ENCODE measurements at regions not wholly inside any gene's neighbourhood (a gene's known extent, or its start where the extent isn't known, plus 50 kb on each side); places are given as distances from the start of the nearest gene placed in this dataset.

DNA sequence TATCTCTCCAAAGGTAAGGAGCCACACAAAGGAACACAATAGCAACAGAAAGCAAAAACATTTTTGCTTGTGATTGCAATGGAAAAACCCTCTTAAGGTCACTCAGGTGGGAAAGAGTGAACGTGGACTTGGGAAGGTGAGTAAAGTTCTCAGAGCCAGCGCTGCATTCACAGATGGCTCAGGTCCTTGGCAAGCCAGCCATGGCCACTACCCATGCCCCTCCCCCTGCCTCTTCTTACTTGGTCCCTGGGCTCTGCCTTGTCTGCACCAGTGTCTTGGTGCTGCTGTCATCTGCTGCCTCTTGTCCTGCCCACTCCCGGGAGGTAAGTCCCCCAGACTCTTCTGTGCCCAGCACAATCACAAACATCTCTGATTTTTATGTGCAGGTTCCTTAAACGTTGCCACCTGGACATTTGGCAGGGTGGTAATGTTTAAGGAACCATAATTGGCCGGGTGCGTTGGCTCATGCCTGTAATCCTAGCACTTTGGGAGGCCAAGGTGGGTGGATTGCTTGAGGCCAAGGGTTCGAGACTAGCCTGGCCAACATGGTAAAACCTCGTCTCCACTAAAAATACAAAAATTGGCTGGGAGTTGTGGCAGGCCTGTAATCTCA lies 74.6 kb downstream of the FEM1C start:
- no peaks in the 10 kb centered on the region for H3K4me1 ChIP-seq (ENCODE audit: control insufficient read depth, insufficient read depth, low read length)
- no peaks in the 10 kb centered on the region for H3K9me3 ChIP-seq (ENCODE audit: control insufficient read depth, insufficient read depth, low read length)
- no peak overlapping the region for H3K27ac ChIP-seq (ENCODE audit: low read length)
- WGBS (ENCODE audit: insufficient coverage, insufficient read length): no CpG with 5 or more reads among the region's 8 CpGs
- no peak for DNase-seq (ENCODE audit: low read depth, low spot score)
- no peaks in the 10 kb centered on the region for H3K36me3 ChIP-seq (ENCODE audit: control insufficient read depth, insufficient read depth, low read length)
- no peaks in the 10 kb centered on the region for H3K27me3 ChIP-seq (ENCODE audit: control insufficient read depth, insufficient read depth, low read length)
- no peak overlapping the region for H3K4me3 ChIP-seq (ENCODE audit: low read length)

DNA sequence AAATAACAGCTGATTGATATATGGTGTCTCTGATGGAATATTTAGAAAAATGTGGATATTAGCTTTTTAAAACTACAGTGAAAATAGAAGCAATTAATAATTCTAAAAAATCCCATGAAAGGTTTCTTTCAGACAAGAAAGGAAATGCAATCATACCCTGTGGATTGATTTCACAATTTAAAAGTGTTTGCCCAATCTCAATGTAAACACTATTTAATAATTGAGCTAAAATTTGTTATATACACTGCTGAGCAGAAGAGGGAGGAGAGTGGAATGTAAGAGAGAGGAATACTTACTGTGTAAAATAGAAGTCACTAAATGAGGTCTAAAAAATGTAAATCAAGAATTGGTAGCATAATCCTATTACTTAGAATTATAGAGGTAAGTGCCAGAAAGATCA lies 76.9 kb downstream of the FEM1C start:
- H3K4me1 ChIP-seq (ENCODE audit: control insufficient read depth, insufficient read depth, low read length): no peaks in the 10 kb centered on the region
- no peak for DNase-seq (ENCODE audit: low read depth, low spot score)
- H3K4me3 ChIP-seq (ENCODE audit: low read length): no peak overlapping the region
- H3K36me3 ChIP-seq (ENCODE audit: control insufficient read depth, insufficient read depth, low read length): no peaks in the 10 kb centered on the region
- H3K27me3 ChIP-seq (ENCODE audit: control insufficient read depth, insufficient read depth, low read length): no peaks in the 10 kb centered on the region
- no peak overlapping the region for H3K27ac ChIP-seq (ENCODE audit: low read length)
- no peaks in the 10 kb centered on the region for H3K9me3 ChIP-seq (ENCODE audit: control insufficient read depth, insufficient read depth, low read length)

DNA sequence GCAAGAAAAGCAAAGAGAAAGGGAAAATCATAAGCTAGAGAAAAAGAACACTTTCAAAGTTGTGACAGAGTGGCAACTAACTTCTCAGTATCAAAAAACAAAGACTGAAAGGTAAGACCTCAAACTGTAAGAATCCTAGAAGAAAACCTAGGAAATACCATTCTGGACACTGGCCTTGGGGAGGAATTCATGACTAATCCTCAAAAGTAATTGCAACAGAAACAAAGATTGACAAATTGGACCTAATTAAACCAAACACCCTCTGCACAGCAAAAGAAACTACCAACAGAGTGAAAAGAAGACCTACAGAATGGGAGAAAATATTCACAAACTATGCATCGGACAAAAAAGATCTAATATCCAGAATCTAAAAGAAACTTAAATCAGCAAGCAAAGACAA lies 79.1 kb downstream of the FEM1C start:
- Histone ChIP-seq H3K4me3 (ENCODE audit: low read length) (no peak overlapping the region), H3K9me3 (ENCODE audit: control insufficient read depth, insufficient read depth, low read length) (no peaks in the 10 kb centered on the region), H3K4me1 (ENCODE audit: control insufficient read depth, insufficient read depth, low read length) (no peaks in the 10 kb centered on the region), H3K27ac (ENCODE audit: low read length) (no peak overlapping the region), H3K27me3 (ENCODE audit: control insufficient read depth, insufficient read depth, low read length) (no peaks in the 10 kb centered on the region), H3K36me3 (ENCODE audit: control insufficient read depth, insufficient read depth, low read length) (no peaks in the 10 kb centered on the region)
- no CpG with 5 or more reads among the region's 1 CpG for WGBS (ENCODE audit: insufficient coverage, insufficient read length)
- no peak for DNase-seq (ENCODE audit: low read depth, low spot score)

DNA sequence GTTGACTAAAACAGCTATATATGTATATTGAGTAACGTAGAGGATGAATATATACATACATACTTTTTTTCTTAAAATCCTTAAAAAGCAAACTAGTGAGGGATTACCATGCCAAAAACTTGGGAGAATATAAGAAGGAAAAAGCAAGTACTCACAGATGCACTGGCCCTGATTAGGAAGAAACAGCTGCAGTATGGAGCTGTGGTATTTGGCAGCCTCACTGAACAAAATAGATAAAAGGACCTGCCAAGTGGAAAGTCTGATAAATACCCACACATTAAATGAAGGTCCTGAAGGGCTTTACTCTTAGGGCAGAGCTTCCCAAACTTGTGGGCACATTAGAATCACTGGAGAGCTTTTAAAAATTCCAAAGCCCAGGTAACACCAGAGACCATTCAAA lies 80.6 kb downstream of the FEM1C start:
- WGBS (ENCODE audit: insufficient coverage, insufficient read length): no CpG with 5 or more reads among the region's 1 CpG
- no peak for DNase-seq (ENCODE audit: low read depth, low spot score)
- Histone ChIP-seq H3K27me3 (ENCODE audit: control insufficient read depth, insufficient read depth, low read length) (no peaks in the 10 kb centered on the region), H3K36me3 (ENCODE audit: control insufficient read depth, insufficient read depth, low read length) (no peaks in the 10 kb centered on the region), H3K9me3 (ENCODE audit: control insufficient read depth, insufficient read depth, low read length) (no peaks in the 10 kb centered on the region), H3K27ac (ENCODE audit: low read length) (no peak overlapping the region), H3K4me1 (ENCODE audit: control insufficient read depth, insufficient read depth, low read length) (no peaks in the 10 kb centered on the region), H3K4me3 (ENCODE audit: low read length) (no peak overlapping the region)

DNA sequence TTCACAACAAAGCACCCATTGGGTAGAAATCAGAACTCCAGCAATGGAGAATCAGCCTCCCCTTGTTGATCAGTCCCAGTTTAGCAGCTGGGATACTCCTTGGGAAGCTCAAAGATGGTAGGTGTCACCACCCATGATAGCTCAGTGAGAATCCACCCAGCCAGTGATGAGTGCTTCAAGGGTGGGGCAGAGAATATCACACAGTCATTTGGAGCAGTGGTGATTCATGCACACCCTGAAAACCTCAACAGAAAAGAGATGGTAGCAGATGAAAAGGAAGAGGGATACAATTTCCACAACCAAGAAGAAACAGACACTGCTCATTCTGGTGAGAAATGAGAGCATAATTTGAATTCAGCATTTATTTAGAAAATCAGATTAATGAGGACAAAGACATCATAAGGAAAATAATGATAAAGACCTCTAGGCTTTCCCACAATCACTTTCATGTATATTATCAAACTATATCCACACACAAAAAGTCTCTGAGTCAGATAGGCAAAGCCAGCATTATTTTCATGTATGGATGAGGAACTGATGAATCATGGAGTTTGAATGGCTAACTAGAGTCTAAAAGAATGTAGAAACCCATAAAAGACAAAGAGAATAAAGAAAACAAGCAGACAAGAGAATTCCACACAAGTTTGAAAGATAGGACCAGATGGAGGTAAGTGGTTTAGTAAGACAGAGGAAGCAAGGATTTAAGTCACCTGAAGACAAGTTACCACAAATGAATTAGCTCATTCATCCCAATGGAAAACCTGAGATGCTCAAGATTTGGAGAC lies 82.9 kb downstream of the FEM1C start:
- no peak overlapping the region for H3K4me3 ChIP-seq (ENCODE audit: low read length)
- H3K27ac ChIP-seq (ENCODE audit: low read length): no peak overlapping the region

GRCh38 chr5:115461093-115461492 lies 83.5 kb downstream of the FEM1C start:
- Histone ChIP-seq H3K4me3 (ENCODE audit: low read length) (no peak overlapping the region), H3K4me1 (ENCODE audit: control insufficient read depth, insufficient read depth, low read length) (no peaks in the 10 kb centered on the region), H3K27ac (ENCODE audit: low read length) (no peak overlapping the region), H3K9me3 (ENCODE audit: control insufficient read depth, insufficient read depth, low read length) (no peaks in the 10 kb centered on the region), H3K36me3 (ENCODE audit: control insufficient read depth, insufficient read depth, low read length) (no peaks in the 10 kb centered on the region), H3K27me3 (ENCODE audit: control insufficient read depth, insufficient read depth, low read length) (no peaks in the 10 kb centered on the region)
- DNase-seq (ENCODE audit: low read depth, low spot score): no peak
- no CpG with 5 or more reads among the region's 4 CpGs for WGBS (ENCODE audit: insufficient coverage, insufficient read length)

More for the DNA sequence above, 82.9 kb downstream of the FEM1C start:
- H3K27me3 ChIP-seq (ENCODE audit: control insufficient read depth, insufficient read depth, low read length): no peaks in the 10 kb centered on the region
- DNase-seq (ENCODE audit: low read depth, low spot score): no peak
- no peaks in the 10 kb centered on the region for H3K36me3 ChIP-seq (ENCODE audit: control insufficient read depth, insufficient read depth, low read length)
- H3K4me1 ChIP-seq (ENCODE audit: control insufficient read depth, insufficient read depth, low read length): no peaks in the 10 kb centered on the region
- H3K9me3 ChIP-seq (ENCODE audit: control insufficient read depth, insufficient read depth, low read length): no peaks in the 10 kb centered on the region

GRCh38 chr5:115460472-115460871 lies 84.1 kb downstream of the FEM1C start:
- H3K4me3 ChIP-seq (ENCODE audit: low read length): no peak overlapping the region
- no peaks in the 10 kb centered on the region for H3K4me1 ChIP-seq (ENCODE audit: control insufficient read depth, insufficient read depth, low read length)
- no peak overlapping the region for H3K27ac ChIP-seq (ENCODE audit: low read length)
- H3K36me3 ChIP-seq (ENCODE audit: control insufficient read depth, insufficient read depth, low read length): no peaks in the 10 kb centered on the region
- no peaks in the 10 kb centered on the region for H3K9me3 ChIP-seq (ENCODE audit: control insufficient read depth, insufficient read depth, low read length)
- no CpG with 5 or more reads among the region's 2 CpGs for WGBS (ENCODE audit: insufficient coverage, insufficient read length)
- no peak for DNase-seq (ENCODE audit: low read depth, low spot score)
- H3K27me3 ChIP-seq (ENCODE audit: control insufficient read depth, insufficient read depth, low read length): no peaks in the 10 kb centered on the region

GRCh38 chr5:115459855-115460341 lies 84.7 kb downstream of the FEM1C start:
- Histone ChIP-seq H3K4me3 (ENCODE audit: low read length) (no peak overlapping the region), H3K9me3 (ENCODE audit: control insufficient read depth, insufficient read depth, low read length) (no peaks in the 10 kb centered on the region), H3K27ac (ENCODE audit: low read length) (no peak overlapping the region), H3K4me1 (ENCODE audit: control insufficient read depth, insufficient read depth, low read length) (no peaks in the 10 kb centered on the region), H3K36me3 (ENCODE audit: control insufficient read depth, insufficient read depth, low read length) (no peaks in the 10 kb centered on the region), H3K27me3 (ENCODE audit: control insufficient read depth, insufficient read depth, low read length) (no peaks in the 10 kb centered on the region)
- no peak for DNase-seq (ENCODE audit: low read depth, low spot score)
- WGBS (ENCODE audit: insufficient coverage, insufficient read length): no CpG with 5 or more reads among the region's 1 CpG

- H3K4me3 ChIP-seq (ENCODE audit: low read length): no peak overlapping the region
- no peak overlapping the region for H3K27ac ChIP-seq (ENCODE audit: low read length)
- no peaks in the 10 kb centered on the region for H3K36me3 ChIP-seq (ENCODE audit: control insufficient read depth, insufficient read depth, low read length)
- no peaks in the 10 kb centered on the region for H3K9me3 ChIP-seq (ENCODE audit: control insufficient read depth, insufficient read depth, low read length)
- DNase-seq (ENCODE audit: low read depth, low spot score): no peak
- no peaks in the 10 kb centered on the region for H3K4me1 ChIP-seq (ENCODE audit: control insufficient read depth, insufficient read depth, low read length)
- WGBS (ENCODE audit: insufficient coverage, insufficient read length): no CpG with 5 or more reads among the region's 1 CpG
- no peaks in the 10 kb centered on the region for H3K27me3 ChIP-seq (ENCODE audit: control insufficient read depth, insufficient read depth, low read length)
Observed at GRCh38 chr5:115458416-115458815, 86.2 kb downstream of the FEM1C start.

DNA sequence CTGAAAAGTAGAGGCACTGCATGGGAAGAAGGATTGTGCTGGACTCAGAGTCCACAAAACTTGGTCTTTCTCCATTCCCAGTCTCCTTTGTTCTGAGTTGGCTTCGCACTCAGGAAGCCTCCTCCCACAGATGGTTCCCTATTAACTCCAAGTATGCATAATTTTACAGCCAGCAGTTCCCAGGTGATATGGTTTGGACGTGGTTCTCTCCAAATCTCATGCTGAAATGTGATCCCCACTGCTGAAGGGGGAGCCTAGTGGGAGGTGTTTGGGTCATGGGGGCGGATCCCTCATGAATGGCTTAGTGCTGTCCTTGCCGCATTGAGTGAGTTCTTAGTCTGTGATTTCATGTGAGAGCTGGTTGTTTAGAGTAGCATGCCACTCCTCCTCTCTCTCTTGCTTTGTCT lies 86.6 kb downstream of the FEM1C start:
- DNase-seq (ENCODE audit: low read depth, low spot score): no peak
- no peak overlapping the region for H3K4me3 ChIP-seq (ENCODE audit: low read length)
- no peak overlapping the region for H3K27ac ChIP-seq (ENCODE audit: low read length)
- H3K36me3 ChIP-seq (ENCODE audit: control insufficient read depth, insufficient read depth, low read length): no peaks in the 10 kb centered on the region
- no CpG with 5 or more reads among the region's 4 CpGs for WGBS (ENCODE audit: insufficient coverage, insufficient read length)
- H3K4me1 ChIP-seq (ENCODE audit: control insufficient read depth, insufficient read depth, low read length): no peaks in the 10 kb centered on the region
- no peaks in the 10 kb centered on the region for H3K9me3 ChIP-seq (ENCODE audit: control insufficient read depth, insufficient read depth, low read length)
- no peaks in the 10 kb centered on the region for H3K27me3 ChIP-seq (ENCODE audit: control insufficient read depth, insufficient read depth, low read length)

DNA sequence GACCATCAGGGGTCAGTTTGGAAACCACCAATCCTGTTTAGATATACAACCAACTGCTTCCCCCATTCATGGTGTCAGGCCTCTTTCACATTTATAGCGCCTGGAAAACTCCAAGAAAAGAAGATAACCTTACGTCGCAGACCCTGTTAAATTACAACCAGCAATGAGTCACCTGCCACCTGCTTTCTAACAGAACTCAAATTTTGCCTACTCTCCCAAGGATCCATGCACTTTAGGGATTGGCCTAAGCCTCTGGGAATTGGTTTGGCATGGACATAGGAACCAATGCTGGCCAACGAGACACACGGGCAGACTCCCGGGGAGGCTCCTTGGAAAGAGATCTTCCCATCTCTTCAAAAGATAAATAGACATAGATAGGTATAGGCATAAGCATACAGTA lies 87.0 kb downstream of the FEM1C start:
- no CpG with 5 or more reads among the region's 6 CpGs for WGBS (ENCODE audit: insufficient coverage, insufficient read length)
- DNase-seq (ENCODE audit: low read depth, low spot score): no peak
- Histone ChIP-seq H3K9me3 (ENCODE audit: control insufficient read depth, insufficient read depth, low read length) (no peaks in the 10 kb centered on the region), H3K4me3 (ENCODE audit: low read length) (no peak overlapping the region), H3K36me3 (ENCODE audit: control insufficient read depth, insufficient read depth, low read length) (no peaks in the 10 kb centered on the region), H3K4me1 (ENCODE audit: control insufficient read depth, insufficient read depth, low read length) (no peaks in the 10 kb centered on the region), H3K27me3 (ENCODE audit: control insufficient read depth, insufficient read depth, low read length) (no peaks in the 10 kb centered on the region), H3K27ac (ENCODE audit: low read length) (no peak overlapping the region)

All from iPS DF 6.9 (cell line).